Choroid plexus epithelial cell (primary cell): ENCODE measurements at regions not wholly inside any gene's neighbourhood (a gene's known extent, or its start where the extent isn't known, plus 50 kb on each side); places are given as distances from the start of the nearest gene placed in this dataset.

ENCODE experiments used
- DNase-seq: peaks from one replicate; pipeline ENCODE4 v3.0.0-alpha.2; 2010; ENCODE audit warnings: low read depth
- H3K4me3 ChIP-seq: 2 replicates; pipeline ENCODE4 v1.5.1; 2011; ENCODE audit warnings: low read depth, mild to moderate bottlenecking, control low read depth, low read length, moderate library complexity
- CTCF ChIP-seq: conservative IDR thresholded peaks from 2 replicates; pipeline ENCODE4 v1.5.1; 2011; ENCODE audit warnings: low read depth, mild to moderate bottlenecking, control low read depth, inconsistent platforms, low read length, moderate library complexity

DNA sequence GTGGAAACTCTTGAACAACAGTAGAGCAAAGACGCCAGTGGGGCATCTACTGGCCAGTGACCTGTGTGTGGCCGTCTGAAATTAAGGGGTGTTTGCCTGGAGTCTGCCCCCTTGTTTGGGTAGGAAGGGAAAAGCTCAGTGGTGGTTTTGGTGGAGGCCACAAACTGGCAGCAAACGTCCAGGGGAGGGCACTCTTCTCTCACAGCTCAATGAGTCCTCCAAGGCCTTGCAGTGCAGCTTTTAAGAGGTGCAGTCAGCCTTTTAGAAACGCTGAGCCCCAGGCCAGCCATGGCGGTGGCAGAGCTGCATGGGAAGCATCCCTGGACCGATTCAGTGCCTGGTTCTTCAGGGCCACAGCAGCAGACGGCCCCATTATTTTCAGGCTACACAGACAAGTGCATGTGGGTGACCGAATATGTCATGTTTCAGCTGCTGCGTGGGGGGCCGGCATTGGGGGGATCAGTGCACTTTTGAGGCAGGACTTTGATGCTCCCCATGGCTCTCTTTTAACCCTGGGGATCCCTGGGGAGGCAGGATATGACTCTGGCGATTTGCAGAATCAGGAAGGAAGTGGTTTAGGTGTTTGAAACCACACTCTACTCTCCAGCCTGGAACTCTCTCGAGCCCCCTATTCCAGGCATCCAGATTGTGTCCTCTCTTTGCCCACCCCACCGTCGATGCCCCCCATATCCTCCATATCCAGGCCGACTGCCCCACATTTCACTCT, 414.0 kb downstream of the PRDM2 start:
- DNase-seq, result peak; percentile 51
- no peak overlapping the region for H3K4me3 ChIP-seq
- TF ChIP-seq CTCF, result peak; percentile 66

GRCh38 chr1:14115976-14116375, 416.0 kb downstream of the PRDM2 start:
- no peak for DNase-seq
- H3K4me3 ChIP-seq, result no peak overlapping the region
- no peak for TF ChIP-seq CTCF

DNA sequence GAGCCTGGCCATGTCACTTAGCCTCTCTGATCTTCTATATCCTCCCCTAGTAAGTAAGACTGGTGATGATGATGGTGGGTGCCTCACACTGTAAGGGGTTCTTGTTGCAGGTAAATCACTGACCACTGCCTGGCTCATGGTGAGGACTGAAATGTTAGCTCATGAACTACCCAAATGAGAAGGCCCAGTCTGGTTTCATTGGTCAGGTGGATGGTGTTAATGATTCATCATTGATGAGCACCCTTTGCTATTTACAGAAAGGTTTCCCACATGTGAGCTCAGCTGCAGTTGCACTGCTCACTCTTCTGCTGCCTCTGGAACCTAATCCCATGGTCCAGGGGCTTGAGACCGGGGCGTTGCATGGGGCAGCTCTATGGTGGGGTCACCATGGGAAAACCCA, 417.7 kb downstream of the PRDM2 start:
- DNase-seq, result no peak
- H3K4me3 ChIP-seq, result no peak overlapping the region
- TF ChIP-seq CTCF, result no peak

- no peak overlapping the region for H3K4me3 ChIP-seq
- TF ChIP-seq CTCF, result no peak
- no peak for DNase-seq
Measured at GRCh38 chr1:14118691-14119485, 418.9 kb downstream of the PRDM2 start.

GRCh38 chr1:14120895-14121294, 420.9 kb downstream of the PRDM2 start:
- DNase-seq, result no peak
- no peak for TF ChIP-seq CTCF
- H3K4me3 ChIP-seq, result no peak overlapping the region

DNA sequence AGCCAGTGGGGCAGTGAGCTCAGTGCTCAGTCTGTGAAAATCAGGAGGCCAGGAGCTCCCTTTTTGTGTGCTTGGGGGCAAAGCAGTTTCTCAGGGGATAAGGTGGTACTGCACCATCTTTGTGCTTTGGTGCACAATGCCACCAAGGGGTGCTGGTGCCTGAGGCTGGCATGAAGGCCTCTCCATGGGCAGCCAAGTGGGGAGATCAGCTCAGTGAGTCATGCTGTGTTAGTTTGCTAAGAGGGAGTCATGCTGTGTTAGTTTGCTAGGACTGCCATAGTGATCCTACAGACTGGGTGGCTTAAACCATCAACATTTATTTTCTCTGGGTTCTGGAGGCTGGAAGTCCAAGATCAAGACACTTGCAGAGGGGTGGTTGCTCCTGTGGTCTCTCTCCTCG, 428.1 kb downstream of the PRDM2 start:
- TF ChIP-seq CTCF, result no peak
- DNase-seq, result no peak
- H3K4me3 ChIP-seq, result no peak overlapping the region

GRCh38 chr1:14129009-14129408, 429.0 kb downstream of the PRDM2 start:
- no peak for TF ChIP-seq CTCF
- DNase-seq, result no peak
- H3K4me3 ChIP-seq, result no peak overlapping the region
